Right lobe of liver (tissue), 4 donors: ENCODE measurements at regions not wholly inside any gene's neighbourhood (a gene's known extent, or its start where the extent isn't known, plus 50 kb on each side); places are given as distances from the start of the nearest gene placed in this dataset.

Experiments used
- CTCF ChIP-seq, 4 donors: fragments of 200-600 bp in 3 of 4; fragments of 450-650 bp in 1 of 4; IDR thresholded peaks; one replicate each; pipeline versions ENCODE4 v1.5.1 to v1.8.0; 2016 to 2022; ENCODE audit warnings: antibody characterized with exemption in 4 of 4, mild to moderate bottlenecking in 2 of 4
- POLR2A ChIP-seq: fragments of 450-650 bp; IDR thresholded peaks from one replicate; pipeline ENCODE4 v1.6.1; 2017; ENCODE audit warnings: antibody characterized with exemption, mild to moderate bottlenecking
- donor health status: DM: no; HTN: no; CAD: no.
- donor health status: DM: no; HTN: no; CAD: no.
- donor health status: DM: no; HTN: yes; CAD: no.

GRCh38 chr18:66792466-66792865, 188.6 kb upstream of the CDH19 start:
- TF ChIP-seq CTCF (IDR thresholded peaks at IDR 0.05) (no peak), POLR2A (no peak)
